Transverse colon (tissue), 4 donors: ENCODE measurements at regions not wholly inside any gene's neighbourhood (a gene's known extent, or its start where the extent isn't known, plus 50 kb on each side); places are given as distances from the start of the nearest gene placed in this dataset.

Source experiments
- DNase-seq: peaks from one replicate; pipeline ENCODE4 v3.0.0-alpha.2; 2019
- H3K27ac ChIP-seq, 4 donors: fragments of 200-600 bp; sonication (generic); 2 replicates each; pipeline ENCODE4 v1.5.1; 2016 to 2018; ENCODE audit warnings: inconsistent platforms in 4 of 4
- H3K27me3 ChIP-seq: fragments of 200-600 bp; sonication (generic); 2 replicates; pipeline ENCODE4 v1.5.1; 2017; ENCODE audit warnings: inconsistent platforms
- H3K36me3 ChIP-seq, 4 donors: fragments of 200-600 bp; sonication (generic); 2 replicates each; pipeline ENCODE4 v1.5.1; 2017 to 2019; ENCODE audit warnings: inconsistent platforms in 4 of 4
- H3K4me1 ChIP-seq, 4 donors: fragments of 200-600 bp; sonication (generic); 2 replicates each; pipeline ENCODE4 v1.5.1; 2017 to 2020; ENCODE audit warnings: inconsistent platforms in 4 of 4
- H3K4me3 ChIP-seq, 4 donors: fragments of 200-600 bp; sonication (generic); 1 replicate in 1 of 4; 2 replicates in 3 of 4; pipeline versions ENCODE4 v1.5.1 to v1.6.1; 2017 to 2019; ENCODE audit warnings: inconsistent platforms in 4 of 4
- H3K9me3 ChIP-seq, 2 donors: fragments of 200-600 bp; sonication (generic); 2 replicates each; pipeline ENCODE4 v1.5.1; 2017 to 2019; ENCODE audit warnings: inconsistent platforms in 2 of 2
- EP300 ChIP-seq: sonication (generic); formaldehyde crosslinking; IDR thresholded peaks from one replicate; pipeline ENCODE4 v1.6.1; 2017; ENCODE audit warnings: antibody characterized with exemption, low read depth
- POLR2A ChIP-seq: fragments of 450-650 bp; IDR thresholded peaks from one replicate; pipeline ENCODE4 v1.6.1; 2016; ENCODE audit warnings: antibody characterized with exemption, mild to moderate bottlenecking, moderate library complexity
- POLR2AphosphoS5 ChIP-seq, 3 donors: sonication (generic); formaldehyde crosslinking; IDR thresholded peaks; one replicate each; pipeline ENCODE4 v1.6.1; 2016; ENCODE audit warnings: antibody characterized with exemption in 3 of 3
- WGBS, 2 donors: methylation state at CpG; one replicate each; pipeline ENCODE4 v1.1.5; 2018; ENCODE audit warnings: low coverage in 1 of 2; 5-methylcytosine and 5-hydroxymethylcytosine counted together
- in situ Hi-C, 4 donors: fragments of 200-750 bp; cut with MboI; loops; one replicate each; pipeline versions ENCODE4 v1.15.0 to v1.15.1; 2017; ENCODE audit warnings: low sequenced_read_pairs in 3 of 4, low pct_ligation_motif_present in 1 of 4, low pct_unique_long_range_greater_than_20kb in 1 of 4
- intact Hi-C: fragments of 100-400 bp; cut with DNase I; formaldehyde crosslinking; loops from one replicate; pipeline ENCODE4 v1.15.1; 2023; ENCODE audit warnings: low total_unique reads
- TF ChIP-seq, protein P1 (sequence below), 5 experiments: fragments of 200-600 bp in 3 of 5; fragments of 450-650 bp in 2 of 5; sonication (generic) in 3 of 5; IDR thresholded peaks; 1 replicate in 2 of 5; 2 replicates in 3 of 5; pipeline ENCODE4 v1.5.1; 2016 to 2017; ENCODE audit warnings: antibody characterized with exemption in 5 of 5, inconsistent platforms in 3 of 5, mild to moderate bottlenecking in 2 of 5, moderate library complexity in 1 of 5

DNA sequence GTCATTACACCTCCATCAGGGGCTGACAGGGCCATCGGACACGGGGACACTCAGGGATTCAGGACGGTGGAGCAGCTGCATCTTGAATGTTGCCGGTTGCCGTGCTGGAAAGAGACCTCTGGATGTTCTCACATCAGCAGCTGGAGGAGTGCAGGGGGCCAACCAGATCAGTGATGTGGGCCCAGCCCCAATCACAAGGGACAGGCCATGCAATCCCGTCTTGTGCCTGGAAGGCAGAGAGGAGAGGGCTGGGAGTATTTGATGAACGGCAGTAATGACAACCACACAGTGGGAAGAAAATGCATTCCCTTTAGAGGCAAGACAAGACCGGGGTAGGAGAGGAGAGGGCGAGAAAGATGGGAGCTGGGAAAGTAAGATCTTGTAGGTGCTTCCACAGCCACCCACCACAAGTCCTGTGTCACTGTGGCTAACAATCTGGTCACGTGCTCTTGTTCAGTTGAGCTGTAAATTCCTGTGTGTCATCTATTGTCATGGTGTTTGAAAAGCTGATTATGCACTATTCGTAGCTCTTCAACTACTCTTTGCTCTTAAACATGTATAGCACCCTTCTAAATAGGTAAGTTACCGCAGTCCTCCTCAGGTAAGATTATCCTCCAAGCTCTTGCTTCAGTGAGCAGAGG, 85.9 kb upstream of the LEP start:
- Histone ChIP-seq H3K4me1 (no peaks in the 10 kb centered on the region), H3K27ac (no peak overlapping the region), H3K9me3 (no peaks in the 10 kb centered on the region), H3K27me3 (peaks cover 10% of the 10 kb centered on the region), H3K4me3 (no peak overlapping the region), H3K36me3 (no peaks in the 10 kb centered on the region)
- 58 to 76% methylated on average over 3 to 12 of the region's 12 CpGs for WGBS, 2 donors
- no peak for DNase-seq
- in situ Hi-C loops (no loop called here), intact Hi-C loops (no loop called here)
- TF ChIP-seq, protein P1, sequence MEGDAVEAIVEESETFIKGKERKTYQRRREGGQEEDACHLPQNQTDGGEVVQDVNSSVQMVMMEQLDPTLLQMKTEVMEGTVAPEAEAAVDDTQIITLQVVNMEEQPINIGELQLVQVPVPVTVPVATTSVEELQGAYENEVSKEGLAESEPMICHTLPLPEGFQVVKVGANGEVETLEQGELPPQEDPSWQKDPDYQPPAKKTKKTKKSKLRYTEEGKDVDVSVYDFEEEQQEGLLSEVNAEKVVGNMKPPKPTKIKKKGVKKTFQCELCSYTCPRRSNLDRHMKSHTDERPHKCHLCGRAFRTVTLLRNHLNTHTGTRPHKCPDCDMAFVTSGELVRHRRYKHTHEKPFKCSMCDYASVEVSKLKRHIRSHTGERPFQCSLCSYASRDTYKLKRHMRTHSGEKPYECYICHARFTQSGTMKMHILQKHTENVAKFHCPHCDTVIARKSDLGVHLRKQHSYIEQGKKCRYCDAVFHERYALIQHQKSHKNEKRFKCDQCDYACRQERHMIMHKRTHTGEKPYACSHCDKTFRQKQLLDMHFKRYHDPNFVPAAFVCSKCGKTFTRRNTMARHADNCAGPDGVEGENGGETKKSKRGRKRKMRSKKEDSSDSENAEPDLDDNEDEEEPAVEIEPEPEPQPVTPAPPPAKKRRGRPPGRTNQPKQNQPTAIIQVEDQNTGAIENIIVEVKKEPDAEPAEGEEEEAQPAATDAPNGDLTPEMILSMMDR (IDR thresholded peaks at IDR 0.05) = no peak
- TF ChIP-seq EP300 (no peak), POLR2AphosphoS5 (IDR thresholded peaks at IDR 0.05) (no peak), POLR2A (no peak)

DNA sequence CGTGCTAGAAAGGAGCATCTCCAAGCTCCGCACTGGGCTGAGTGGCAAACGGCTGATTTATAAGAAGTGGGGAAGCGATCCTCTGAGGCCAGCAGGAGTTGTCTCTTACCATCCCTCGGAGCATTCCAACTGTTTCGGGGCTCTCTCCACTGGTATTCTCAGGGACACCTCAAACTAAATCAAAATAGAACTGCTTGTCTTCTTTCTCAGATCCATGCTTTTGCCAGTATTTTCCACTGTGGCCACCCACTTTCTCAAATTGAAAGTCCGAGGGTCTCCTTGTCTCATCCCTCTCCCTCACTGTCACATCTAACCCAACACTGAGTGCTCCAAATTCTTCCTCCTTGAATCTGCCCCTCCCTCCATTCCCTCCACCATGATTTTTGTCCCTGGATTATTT, 83.2 kb upstream of the LEP start:
- no peak for DNase-seq
- Histone ChIP-seq H3K36me3 (no peaks in the 10 kb centered on the region), H3K4me3 (no peak overlapping the region), H3K27me3 (peaks cover 30% of the 10 kb centered on the region), H3K4me1 (no peaks in the 10 kb centered on the region), H3K27ac (no peak overlapping the region), H3K9me3 (no peaks in the 10 kb centered on the region)
- TF ChIP-seq EP300 = no peak
- TF ChIP-seq POLR2AphosphoS5 (IDR thresholded peaks at IDR 0.05) = no peak
- no peak for TF ChIP-seq POLR2A
- TF ChIP-seq, protein P1 (IDR thresholded peaks at IDR 0.05) = no peak
- in situ Hi-C loops (no loop called here), intact Hi-C loops (no loop called here)
- 85% methylated on average over 7 of the region's 7 CpGs; no CpG with 5 or more reads in 1 of the 2 donors for WGBS, 2 donors

DNA sequence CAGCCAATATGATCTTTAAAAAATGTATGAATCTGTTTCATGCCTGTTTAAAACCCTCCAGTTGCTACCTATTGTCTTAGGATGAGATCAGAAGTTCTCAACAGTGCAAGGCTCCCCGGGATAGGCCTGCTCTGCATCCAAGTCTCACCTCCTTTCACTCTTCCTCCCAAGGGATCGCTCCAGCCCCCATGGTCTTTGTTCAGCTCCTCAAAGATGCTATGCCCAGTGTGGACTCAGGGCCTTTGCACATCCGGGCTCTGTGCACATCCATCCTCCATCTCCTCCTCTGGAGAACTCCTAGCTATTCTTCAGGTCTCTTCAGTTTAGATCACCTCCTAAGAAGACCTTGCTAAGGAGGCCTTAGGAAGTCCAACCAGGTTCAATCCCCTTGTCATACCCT, 82.7 kb upstream of the LEP start:
- TF ChIP-seq POLR2A = no peak
- TF ChIP-seq POLR2AphosphoS5 (IDR thresholded peaks at IDR 0.05) = no peak
- TF ChIP-seq, protein P1 (IDR thresholded peaks at IDR 0.05) = no peak
- TF ChIP-seq EP300 = no peak
- WGBS, 2 donors = 70 to 82% methylated on average over 3 of the region's 3 CpGs
- Histone ChIP-seq H3K4me3 (no peak overlapping the region), H3K27me3 (peaks cover 34% of the 10 kb centered on the region), H3K4me1 (no peaks in the 10 kb centered on the region), H3K9me3 (no peaks in the 10 kb centered on the region), H3K36me3 (no peaks in the 10 kb centered on the region), H3K27ac (no peak overlapping the region)
- DNase-seq = no peak
- intact Hi-C loops = no loop called here
- in situ Hi-C loops = no loop called here

DNA sequence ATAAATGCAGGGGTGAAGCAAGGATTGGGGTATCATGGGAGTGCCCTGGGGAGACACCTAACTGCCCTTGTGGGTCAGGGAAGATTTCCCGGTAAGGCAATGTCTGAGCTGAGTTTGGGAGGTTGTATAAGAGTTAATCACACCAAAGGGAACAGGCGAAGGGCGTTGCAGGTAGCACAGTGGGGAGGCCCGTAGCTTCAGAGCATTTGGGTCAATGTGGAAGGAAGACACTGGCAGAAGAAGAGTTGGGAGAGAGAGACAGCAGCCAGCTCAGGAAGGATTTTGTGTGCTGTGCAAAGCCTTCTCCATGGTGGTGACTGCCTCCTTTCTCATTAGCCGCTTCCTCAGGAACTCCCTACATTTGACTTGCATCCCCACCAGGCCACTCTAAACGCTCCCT, 80.8 kb upstream of the LEP start:
- Histone ChIP-seq H3K36me3 (no peaks in the 10 kb centered on the region), H3K27me3 (peaks cover 54% of the 10 kb centered on the region), H3K4me3 (no peak overlapping the region), H3K27ac (no peak overlapping the region), H3K4me1 (no peaks in the 10 kb centered on the region), H3K9me3 (no peaks in the 10 kb centered on the region)
- no peak for TF ChIP-seq EP300
- no peak for TF ChIP-seq POLR2AphosphoS5 (IDR thresholded peaks at IDR 0.05)
- TF ChIP-seq, protein P1 (IDR thresholded peaks at IDR 0.05) = no peak
- no peak for TF ChIP-seq POLR2A
- WGBS, 2 donors = 76 to 77% methylated on average over 5 to 6 of the region's 6 CpGs
- DNase-seq = no peak
- intact Hi-C loops = no loop called here
- in situ Hi-C loops = no loop called here
